AG04449 (cell line): ENCODE measurements at regions not wholly inside any gene's neighbourhood (a gene's known extent, or its start where the extent isn't known, plus 50 kb on each side); places are given as distances from the start of the nearest gene placed in this dataset.

Experiments used
- CTCF ChIA-PET: fragments of 350-600 bp; formaldehyde crosslinking; extraction: SDS; loops from one replicate; lab custom pipeline; 2021; ENCODE audit warnings: antibody characterized with exemption; lab: Yijun Ruan, JAX
- POLR2A ChIA-PET: fragments of 400-600, 350-600 bp; formaldehyde crosslinking; extraction: SDS; loops from one replicate; lab custom pipeline; 2020; ENCODE audit warnings: antibody characterized with exemption, inconsistent platforms; lab: Yijun Ruan, JAX
- DNase-seq: peaks from one replicate; pipeline ENCODE4 v3.0.0-alpha.2; 2010; ENCODE audit warnings: low read depth, low spot score
- H3K4me3 ChIP-seq: 2 replicates; pipeline ENCODE4 v1.5.1; 2011; ENCODE audit warnings: low read depth, mild to moderate bottlenecking, control low read depth, low read length
- TF ChIP-seq, protein P1 (sequence below): IDR thresholded peaks from one replicate; pipeline ENCODE4 v1.5.1; 2011; ENCODE audit warnings: mild to moderate bottlenecking, moderate library complexity, low read length, control low read depth, inconsistent platforms; ENCODE audit not compliant: insufficient read depth; ENCODE audit errors: missing control alignments

DNA sequence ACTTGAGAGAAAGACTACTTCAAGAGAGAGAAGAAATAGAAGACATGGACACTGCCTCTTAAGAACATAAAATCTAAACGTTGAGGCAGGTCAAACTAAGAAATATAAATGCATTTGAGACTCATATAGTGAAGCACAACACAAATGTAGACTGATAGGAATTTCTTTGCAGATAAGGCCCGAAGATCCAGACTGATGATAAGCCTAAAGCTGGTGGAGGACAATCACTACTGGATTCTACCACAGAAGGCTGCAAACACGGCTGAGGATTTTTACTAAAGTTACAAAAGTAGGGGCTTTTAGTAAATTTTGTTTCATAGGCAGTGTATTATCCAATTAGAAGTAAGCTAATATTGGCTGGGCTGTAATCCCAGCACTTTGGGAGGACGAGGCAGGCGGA lies 278.3 kb downstream of the RAP2B start:
- ChIA-PET CTCF (no interaction called here), POLR2A (no interaction called here)
- TF ChIP-seq, protein P1, sequence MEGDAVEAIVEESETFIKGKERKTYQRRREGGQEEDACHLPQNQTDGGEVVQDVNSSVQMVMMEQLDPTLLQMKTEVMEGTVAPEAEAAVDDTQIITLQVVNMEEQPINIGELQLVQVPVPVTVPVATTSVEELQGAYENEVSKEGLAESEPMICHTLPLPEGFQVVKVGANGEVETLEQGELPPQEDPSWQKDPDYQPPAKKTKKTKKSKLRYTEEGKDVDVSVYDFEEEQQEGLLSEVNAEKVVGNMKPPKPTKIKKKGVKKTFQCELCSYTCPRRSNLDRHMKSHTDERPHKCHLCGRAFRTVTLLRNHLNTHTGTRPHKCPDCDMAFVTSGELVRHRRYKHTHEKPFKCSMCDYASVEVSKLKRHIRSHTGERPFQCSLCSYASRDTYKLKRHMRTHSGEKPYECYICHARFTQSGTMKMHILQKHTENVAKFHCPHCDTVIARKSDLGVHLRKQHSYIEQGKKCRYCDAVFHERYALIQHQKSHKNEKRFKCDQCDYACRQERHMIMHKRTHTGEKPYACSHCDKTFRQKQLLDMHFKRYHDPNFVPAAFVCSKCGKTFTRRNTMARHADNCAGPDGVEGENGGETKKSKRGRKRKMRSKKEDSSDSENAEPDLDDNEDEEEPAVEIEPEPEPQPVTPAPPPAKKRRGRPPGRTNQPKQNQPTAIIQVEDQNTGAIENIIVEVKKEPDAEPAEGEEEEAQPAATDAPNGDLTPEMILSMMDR, result no peak
- DNase-seq, result no peak
- no peak overlapping the region for H3K4me3 ChIP-seq

DNA sequence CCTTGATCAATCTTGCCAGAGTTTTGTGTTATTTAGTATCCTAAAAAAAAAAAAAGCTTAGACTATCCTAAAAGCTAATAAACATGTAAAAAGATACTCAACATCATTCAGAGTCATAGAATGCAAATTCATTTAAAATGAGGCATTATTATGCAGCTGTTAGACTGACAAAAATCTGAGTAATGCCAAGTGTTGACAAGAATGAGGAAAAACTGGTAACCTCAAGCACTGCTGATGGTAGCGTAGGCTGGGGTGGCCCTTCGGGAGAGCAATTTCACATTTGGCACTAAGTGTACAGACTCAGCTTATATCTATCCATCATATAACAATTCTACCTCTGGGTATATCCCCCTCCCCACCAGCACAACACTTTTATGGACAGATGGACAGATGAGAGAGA lies 280.4 kb downstream of the RAP2B start:
- POLR2A ChIA-PET, result interaction anchor here (1.1 kb wide), 1 partner anchor 221 kb away, joined by 3 read pairs; no protein-coding TSS in a partner anchor
- no peak for DNase-seq
- TF ChIP-seq, protein P1, result no peak
- CTCF ChIA-PET, result interaction anchor here (1.4 kb wide), 1 partner anchor 278 kb away, joined by 4 read pairs; no protein-coding TSS in a partner anchor
- H3K4me3 ChIP-seq, result no peak overlapping the region

DNA sequence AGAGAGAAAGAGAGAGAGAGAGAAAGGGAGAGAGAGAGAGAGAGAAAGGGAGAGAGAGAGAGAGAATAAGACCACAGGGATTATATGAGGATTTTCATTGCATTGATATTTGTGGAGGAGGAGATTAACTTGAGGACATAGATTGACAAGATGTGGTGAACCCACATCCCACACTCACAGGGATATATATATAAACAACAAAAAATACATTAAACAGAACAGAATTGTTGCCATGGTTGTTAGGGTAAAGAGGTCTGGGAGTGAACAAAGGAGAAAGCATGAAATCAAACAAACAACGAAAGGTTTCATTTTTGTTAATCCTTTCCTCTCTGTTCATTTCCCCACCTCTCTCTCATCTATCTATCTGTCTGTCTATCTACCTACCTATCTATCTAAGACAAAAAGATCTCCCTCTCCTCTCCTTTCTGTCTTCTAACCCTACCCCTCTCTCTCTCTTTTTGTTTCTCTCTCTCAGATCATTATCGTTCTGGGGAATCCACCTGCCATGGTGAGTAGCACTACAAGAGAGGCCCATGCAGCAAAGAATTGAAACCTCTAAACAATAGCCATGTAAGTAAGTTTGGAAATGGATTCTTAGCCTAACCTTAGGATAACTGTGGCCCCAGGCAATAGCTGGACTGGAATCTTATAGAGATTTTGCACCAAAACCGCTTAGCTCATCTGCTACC lies 280.9 kb downstream of the RAP2B start:
- TF ChIP-seq, protein P1, result no peak
- no peak overlapping the region for H3K4me3 ChIP-seq
- ChIA-PET POLR2A (interaction anchor here (1.1 kb wide), 1 partner anchor 221 kb away, joined by 3 read pairs; no protein-coding TSS in a partner anchor), CTCF (interaction anchor here (1.2 to 1.4 kb wide), 2 partner anchors 279 kb away, joined by 3 to 4 read pairs; no protein-coding TSS in a partner anchor)
- no peak for DNase-seq

DNA sequence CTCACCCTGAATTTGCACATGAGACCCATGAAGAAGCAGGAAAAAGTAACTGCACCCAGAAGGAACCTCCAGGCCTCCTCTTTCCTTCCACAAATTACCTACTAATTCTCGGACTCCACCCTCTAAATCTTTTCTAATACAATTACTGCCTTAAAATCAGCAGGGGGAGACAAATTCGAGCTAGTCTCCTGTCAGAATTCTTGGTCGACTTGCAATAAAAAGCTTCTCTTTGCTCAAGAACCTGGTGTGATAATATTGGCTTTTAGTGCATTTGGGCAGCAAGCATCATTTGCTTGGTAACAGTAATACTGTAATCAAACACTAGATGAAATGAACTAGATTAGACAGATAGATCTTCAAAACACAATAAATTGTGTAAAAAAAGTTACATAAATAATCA lies 281.9 kb downstream of the RAP2B start:
- ChIA-PET CTCF (interaction anchor here (1.0 to 1.2 kb wide), 2 partner anchors 25 to 280 kb away, joined by 3 read pairs; no protein-coding TSS in a partner anchor), POLR2A (no interaction called here)
- TF ChIP-seq, protein P1, result no peak
- no peak for DNase-seq
- no peak overlapping the region for H3K4me3 ChIP-seq

DNA sequence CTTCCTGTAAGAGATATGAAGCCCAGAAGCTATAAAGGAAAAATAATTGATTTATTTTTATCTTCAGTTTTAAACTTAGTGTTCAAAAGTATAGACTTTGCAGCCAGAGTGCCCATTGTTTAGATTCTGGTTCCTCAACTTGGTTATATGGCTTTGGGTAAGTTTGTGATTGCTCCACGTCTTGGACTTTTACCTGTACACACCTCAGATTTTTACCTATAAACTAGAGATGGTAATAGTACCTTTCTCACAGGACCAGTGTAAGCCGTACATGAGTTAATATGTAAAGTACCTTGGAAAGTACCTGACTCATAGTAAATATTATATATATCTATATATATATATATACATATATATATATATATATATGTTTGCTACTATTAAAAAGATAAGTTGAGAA lies 283.8 kb downstream of the RAP2B start:
- CTCF ChIA-PET, result interaction anchor here (1.2 kb wide), 1 partner anchor 14 kb away, joined by 3 read pairs; no protein-coding TSS in a partner anchor
- TF ChIP-seq, protein P1, result no peak

DNA sequence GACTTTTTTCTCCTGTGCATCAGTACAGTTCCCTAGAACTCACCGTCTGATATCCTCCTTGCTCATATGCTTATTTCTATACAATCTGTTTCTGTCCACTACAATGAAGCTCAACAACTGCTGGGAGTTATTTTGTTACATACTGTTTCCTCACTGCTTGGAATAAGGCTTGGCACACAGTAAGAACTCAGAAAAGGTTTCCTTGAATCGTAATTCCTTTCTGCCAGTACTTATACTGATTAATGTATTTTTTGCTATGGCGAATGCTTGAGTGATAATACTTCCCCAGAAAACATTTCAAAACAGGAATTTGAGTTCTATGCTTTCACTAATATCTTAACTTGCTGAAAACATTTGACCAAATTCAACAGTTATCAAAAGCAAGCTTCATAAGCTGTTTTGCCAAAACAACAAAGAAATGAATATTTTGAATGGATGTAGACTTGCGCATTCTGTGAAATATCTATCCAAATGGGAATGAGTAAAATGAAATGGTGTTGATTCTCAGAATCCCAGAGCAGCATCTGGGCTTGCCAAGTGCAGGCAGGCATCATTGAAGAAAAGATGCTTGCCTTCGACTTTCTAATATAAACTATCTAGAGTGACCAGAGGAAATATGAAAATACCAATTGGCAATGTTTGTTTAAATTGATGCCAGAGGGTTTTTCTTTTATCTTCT lies 286.3 kb downstream of the RAP2B start:
- DNase-seq, result no peak
- no peak overlapping the region for H3K4me3 ChIP-seq
- TF ChIP-seq, protein P1, result no peak
- POLR2A ChIA-PET, result no interaction called here
- CTCF ChIA-PET, result no interaction called here

More for the DNA sequence above, 283.8 kb downstream of the RAP2B start:
- no peak for DNase-seq
- POLR2A ChIA-PET, result no interaction called here
- H3K4me3 ChIP-seq, result no peak overlapping the region
